ENCODE measurements at regions not wholly inside any gene's neighbourhood (a gene's known extent, or its start where the extent isn't known, plus 50 kb on each side); places are given as distances from the start of the nearest gene placed in this dataset.

DNA sequence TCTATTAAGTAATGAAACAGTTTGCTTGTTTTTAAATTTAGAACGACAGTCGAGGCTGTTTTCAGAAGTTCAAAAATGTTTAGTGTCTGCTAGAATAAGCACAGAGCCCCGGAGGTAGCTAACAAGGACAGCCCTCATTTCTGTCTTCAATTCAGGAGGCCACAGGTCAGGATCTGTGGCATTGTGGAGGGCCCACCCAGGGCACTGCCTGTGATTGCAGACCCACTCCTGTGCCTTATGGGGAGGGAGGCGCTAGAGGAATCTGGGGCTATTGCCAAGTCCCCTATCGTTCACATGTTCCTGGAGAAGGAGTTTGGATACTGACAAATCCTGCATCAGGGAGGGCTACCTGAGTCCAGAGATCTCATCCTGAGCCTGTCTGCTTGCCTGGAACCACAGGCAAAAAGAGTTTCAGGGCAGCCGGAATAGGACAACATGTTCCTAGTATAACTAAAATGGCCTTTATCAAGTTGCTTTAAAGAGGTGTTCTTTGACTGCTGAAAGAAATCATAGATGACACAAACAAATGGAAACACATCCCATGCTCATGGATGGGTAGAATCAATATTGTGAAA lies 141.5 kb upstream of the ROPN1 start:
- H3K79me2 ChIP-seq (ENCODE audit: control insufficient read depth, insufficient read depth, low read length) = no peaks in the 10 kb centered on the region
- H3K4me1 ChIP-seq (ENCODE audit: control insufficient read depth, extremely low read depth, insufficient read depth, low read length) = peaks cover 4% of the 10 kb centered on the region
- H3K4me2 ChIP-seq (ENCODE audit: insufficient read depth, low read length) = no peak overlapping the region
- H3K4me3 ChIP-seq (replicated peaks in 1 of 3; ENCODE audit: insufficient read depth in 1 of 3, low read depth in 1 of 3, low read length in 3 of 3) = no peak overlapping the region
- DNase-seq (ENCODE audit: low read depth, low spot score) (no peak), FAIRE-seq (no peak)
- H3K36me3 ChIP-seq (ENCODE audit: control insufficient read depth in 2 of 2, extremely low read depth in 1 of 2, insufficient read depth in 2 of 2, low read length in 2 of 2) = no peaks in the 10 kb centered on the region
- no peaks in the 10 kb centered on the region for H3K27me3 ChIP-seq (ENCODE audit: control insufficient read depth in 2 of 2, insufficient read depth in 2 of 2, low read length in 2 of 2)
- ChIA-PET CTCF (interaction anchor here (1.0 kb wide), 1 partner anchor 10 kb away, joined by 3 read pairs; no protein-coding TSS in a partner anchor), POLR2A (no interaction called here)
- TF ChIP-seq FOS (IDR thresholded peaks at IDR 0.05; ENCODE audit: borderline replicate concordance, insufficient read depth, low read length) (no peak), CTCF (IDR thresholded peaks at IDR 0.05; ENCODE audit: extremely low read depth in 1 of 2, insufficient read depth in 1 of 2, low read depth in 1 of 2, low read length in 2 of 2) (no peak), POLR2A (IDR thresholded peaks at IDR 0.05; ENCODE audit: low read depth, low read length) (no peak), JUN (IDR thresholded peaks at IDR 0.05; ENCODE audit: borderline replicate concordance, insufficient read depth, insufficient read length, low read depth) (no peak), POLR2AphosphoS5 (IDR thresholded peaks at IDR 0.05; ENCODE audit: insufficient read depth, low read depth, low read length) (no peak), GATA2 (IDR thresholded peaks at IDR 0.05; ENCODE audit: insufficient read depth, insufficient read length, low read depth, low read length) (no peak)
- intact Hi-C loops (cut with micrococcal nuclease) = no loop called here
- H3K9ac ChIP-seq (replicated peaks; ENCODE audit: extremely low read depth, insufficient read depth, low read length) = no peak overlapping the region
- no peak overlapping the region for H2AFZ ChIP-seq (ENCODE audit: low read depth, low read length)
- no peaks in the 10 kb centered on the region for H3K9me1 ChIP-seq (replicated peaks; ENCODE audit: control insufficient read depth, extremely low read depth, insufficient read depth, low read length)
- no peaks in the 10 kb centered on the region for H3K9me3 ChIP-seq (replicated peaks; ENCODE audit: control insufficient read depth, insufficient read depth, low read length)
- no peak overlapping the region for H3K27ac ChIP-seq (ENCODE audit: insufficient read depth, low read depth, low read length)
- H4K20me1 ChIP-seq (replicated peaks; ENCODE audit: control insufficient read depth, extremely low read depth, insufficient read depth, low read length) = no peaks in the 10 kb centered on the region
- dilution Hi-C loops (cut with MboI; ENCODE audit: extremely low pct_ligation_motif_present, low sequenced_read_pairs) = no loop called here
- no TSS peak for BruUV-seq (replicated peaks)

DNA sequence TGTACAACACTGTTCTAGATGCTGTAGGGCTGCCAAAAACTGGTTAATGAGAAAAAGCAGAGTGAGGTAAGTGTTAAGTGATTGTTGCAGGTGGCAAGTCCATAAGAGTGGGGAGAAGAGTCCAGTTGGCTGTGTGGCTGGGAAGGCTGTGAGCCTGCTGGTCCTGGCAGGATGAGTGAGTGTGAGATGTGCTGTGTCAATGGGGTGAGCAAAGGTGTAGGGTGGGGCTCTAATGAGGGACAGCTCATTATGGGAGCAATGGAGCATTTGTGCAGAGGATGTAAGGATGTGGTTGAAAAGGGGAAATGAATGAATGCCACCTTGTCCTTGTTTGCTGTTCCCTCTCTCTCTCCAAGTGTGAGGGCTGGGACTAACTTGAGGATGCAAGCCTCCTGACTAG lies 145.3 kb upstream of the ROPN1 start:
- FAIRE-seq = no peak
- BruUV-seq (replicated peaks) = no TSS peak
- dilution Hi-C loops (cut with MboI; ENCODE audit: extremely low pct_ligation_motif_present, low sequenced_read_pairs) = no loop called here

More for the DNA sequence above, 145.3 kb upstream of the ROPN1 start:
- no peak overlapping the region for H3K4me3 ChIP-seq (replicated peaks in 1 of 3; ENCODE audit: insufficient read depth in 1 of 3, low read depth in 1 of 3, low read length in 3 of 3)
- H3K9ac ChIP-seq (replicated peaks; ENCODE audit: extremely low read depth, insufficient read depth, low read length) = no peak overlapping the region
- H3K4me2 ChIP-seq (ENCODE audit: insufficient read depth, low read length) = no peak overlapping the region
- DNase-seq (ENCODE audit: low read depth, low spot score) = no peak
- ChIA-PET CTCF (no interaction called here), POLR2A (no interaction called here)
- no peaks in the 10 kb centered on the region for H3K79me2 ChIP-seq (ENCODE audit: control insufficient read depth, insufficient read depth, low read length)
- H4K20me1 ChIP-seq (replicated peaks; ENCODE audit: control insufficient read depth, extremely low read depth, insufficient read depth, low read length) = no peaks in the 10 kb centered on the region
- no peaks in the 10 kb centered on the region for H3K27me3 ChIP-seq (ENCODE audit: control insufficient read depth in 2 of 2, insufficient read depth in 2 of 2, low read length in 2 of 2)
- H3K27ac ChIP-seq (ENCODE audit: insufficient read depth, low read depth, low read length) = no peak overlapping the region
- H3K36me3 ChIP-seq (ENCODE audit: control insufficient read depth in 2 of 2, extremely low read depth in 1 of 2, insufficient read depth in 2 of 2, low read length in 2 of 2) = no peaks in the 10 kb centered on the region
- no peaks in the 10 kb centered on the region for H3K9me1 ChIP-seq (replicated peaks; ENCODE audit: control insufficient read depth, extremely low read depth, insufficient read depth, low read length)
- H2AFZ ChIP-seq (ENCODE audit: low read depth, low read length) = no peak overlapping the region
- intact Hi-C loops (cut with micrococcal nuclease) = no loop called here
- no peak for TF ChIP-seq MYC (IDR thresholded peaks at IDR 0.05; ENCODE audit: low read depth, low read length)
- no peak for TF ChIP-seq POLR2AphosphoS5 (IDR thresholded peaks at IDR 0.05; ENCODE audit: insufficient read depth, low read depth, low read length)
- no peak for TF ChIP-seq CTCF (IDR thresholded peaks at IDR 0.05; ENCODE audit: extremely low read depth in 1 of 2, insufficient read depth in 1 of 2, low read depth in 1 of 2, low read length in 2 of 2)
- TF ChIP-seq EZH2 (IDR thresholded peaks at IDR 0.05; ENCODE audit: borderline replicate concordance, low read depth, low read length, severe bottlenecking) = no peak
- no peak for TF ChIP-seq MAX (IDR thresholded peaks at IDR 0.05; ENCODE audit: insufficient read depth, insufficient read length)
- TF ChIP-seq GATA2 (IDR thresholded peaks at IDR 0.05; ENCODE audit: insufficient read depth, insufficient read length, low read depth, low read length) = no peak
- TF ChIP-seq JUN (IDR thresholded peaks at IDR 0.05; ENCODE audit: borderline replicate concordance, insufficient read depth, insufficient read length, low read depth) = no peak
- no peak for TF ChIP-seq FOS (IDR thresholded peaks at IDR 0.05; ENCODE audit: borderline replicate concordance, insufficient read depth, low read length)
- TF ChIP-seq POLR2A (IDR thresholded peaks at IDR 0.05; ENCODE audit: low read depth, low read length) = no peak
- H3K4me1 ChIP-seq (ENCODE audit: control insufficient read depth, extremely low read depth, insufficient read depth, low read length) = no peaks in the 10 kb centered on the region
- no peaks in the 10 kb centered on the region for H3K9me3 ChIP-seq (replicated peaks; ENCODE audit: control insufficient read depth, insufficient read depth, low read length)
